Progenitor cell of endocrine pancreas (in vitro differentiated cells): ENCODE measurements at regions not wholly inside any gene's neighbourhood (a gene's known extent, or its start where the extent isn't known, plus 50 kb on each side); places are given as distances from the start of the nearest gene placed in this dataset.

Experiments
- DNase-seq: peaks from one replicate; pipeline ENCODE4 v3.0.0; 2021; ENCODE audit warnings: low spot score; ENCODE audit not compliant: unreplicated experiment
- H3K27ac Mint-ChIP-seq: 2 replicates; pipeline ENCODE4 v1.8.0; 2021; ENCODE audit warnings: mild to moderate bottlenecking, moderate library complexity, mixed read lengths
- H3K27me3 Mint-ChIP-seq: 2 replicates; pipeline ENCODE4 v1.8.0; 2021; ENCODE audit warnings: mixed read lengths
- H3K36me3 Mint-ChIP-seq: 2 replicates; pipeline ENCODE4 v1.8.0; 2022; ENCODE audit warnings: mixed read lengths; ENCODE audit not compliant: insufficient read depth
- H3K4me1 Mint-ChIP-seq: 2 replicates; pipeline ENCODE4 v1.8.0; 2021; ENCODE audit warnings: low read depth, mixed read lengths
- H3K4me3 Mint-ChIP-seq: 2 replicates; pipeline ENCODE4 v1.8.0; 2021; ENCODE audit warnings: low read depth, mild to moderate bottlenecking, moderate library complexity, mixed read lengths
- H3K9me3 Mint-ChIP-seq: 2 replicates; pipeline ENCODE4 v1.8.0; 2021; ENCODE audit warnings: low read depth, mixed read lengths
- TF ChIP-seq, protein P1 (sequence below): fragments of 200-600 bp; sonication (generic); IDR thresholded peaks from one replicate; pipeline ENCODE4 v1.5.0; 2021; ENCODE audit warnings: antibody characterized with exemption, mild to moderate bottlenecking; ENCODE audit not compliant: unreplicated experiment

DNA sequence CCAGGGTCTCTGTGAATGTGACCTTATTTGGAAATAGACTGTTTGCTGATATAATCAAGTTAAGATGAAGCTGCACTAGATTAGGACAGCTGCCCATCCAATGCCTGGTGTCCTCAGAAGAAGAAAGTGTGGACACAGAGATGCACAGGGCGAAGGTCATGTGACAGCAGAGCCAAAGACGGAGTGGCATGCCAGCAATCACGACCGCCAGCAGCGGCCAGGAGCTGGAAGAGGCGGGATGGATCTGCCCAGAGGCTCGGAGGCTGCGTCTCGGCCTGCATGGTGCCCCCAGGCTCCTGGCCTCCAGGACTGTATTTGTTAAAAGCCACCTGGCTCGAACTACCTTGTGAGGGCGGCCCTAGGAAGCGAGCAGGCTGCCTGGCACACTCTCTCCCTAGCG is 76.5 kb downstream of the RFLNA start:
- Mint-ChIP-seq H3K4me1 (no peaks in the 10 kb centered on the region), H3K27ac (peak overlapping the region; percentile 33), H3K36me3 (peaks cover 3% of the 10 kb centered on the region), H3K4me3 (no peak overlapping the region), H3K9me3 (no peaks in the 10 kb centered on the region), H3K27me3 (no peaks in the 10 kb centered on the region)
- no peak for DNase-seq
- TF ChIP-seq, protein P1, sequence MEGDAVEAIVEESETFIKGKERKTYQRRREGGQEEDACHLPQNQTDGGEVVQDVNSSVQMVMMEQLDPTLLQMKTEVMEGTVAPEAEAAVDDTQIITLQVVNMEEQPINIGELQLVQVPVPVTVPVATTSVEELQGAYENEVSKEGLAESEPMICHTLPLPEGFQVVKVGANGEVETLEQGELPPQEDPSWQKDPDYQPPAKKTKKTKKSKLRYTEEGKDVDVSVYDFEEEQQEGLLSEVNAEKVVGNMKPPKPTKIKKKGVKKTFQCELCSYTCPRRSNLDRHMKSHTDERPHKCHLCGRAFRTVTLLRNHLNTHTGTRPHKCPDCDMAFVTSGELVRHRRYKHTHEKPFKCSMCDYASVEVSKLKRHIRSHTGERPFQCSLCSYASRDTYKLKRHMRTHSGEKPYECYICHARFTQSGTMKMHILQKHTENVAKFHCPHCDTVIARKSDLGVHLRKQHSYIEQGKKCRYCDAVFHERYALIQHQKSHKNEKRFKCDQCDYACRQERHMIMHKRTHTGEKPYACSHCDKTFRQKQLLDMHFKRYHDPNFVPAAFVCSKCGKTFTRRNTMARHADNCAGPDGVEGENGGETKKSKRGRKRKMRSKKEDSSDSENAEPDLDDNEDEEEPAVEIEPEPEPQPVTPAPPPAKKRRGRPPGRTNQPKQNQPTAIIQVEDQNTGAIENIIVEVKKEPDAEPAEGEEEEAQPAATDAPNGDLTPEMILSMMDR = no peak

DNA sequence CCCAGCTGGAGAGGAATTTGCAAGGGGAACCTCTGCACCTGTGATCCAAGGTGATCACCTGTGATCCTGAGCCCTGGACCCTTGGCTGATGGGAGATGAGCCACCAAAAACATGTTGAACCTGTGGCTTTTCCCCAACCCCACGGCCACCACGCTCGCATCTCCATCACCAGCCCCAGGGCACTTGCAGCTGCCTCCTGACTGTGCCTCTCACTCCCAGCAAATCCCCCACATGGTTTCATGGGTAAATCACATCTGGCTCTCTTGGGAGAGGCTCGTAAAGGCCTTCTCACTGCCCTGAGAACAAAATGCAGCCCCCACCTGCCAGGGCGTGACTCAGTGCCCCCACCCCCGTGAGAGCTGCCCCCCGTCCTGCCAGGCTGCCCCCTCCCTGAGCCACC is 76.0 kb downstream of the RFLNA start:
- H3K9me3 Mint-ChIP-seq = no peaks in the 10 kb centered on the region
- TF ChIP-seq, protein P1 = no peak
- H3K27ac Mint-ChIP-seq = no peak overlapping the region
- H3K4me3 Mint-ChIP-seq = no peak overlapping the region
- DNase-seq = no peak
- no peaks in the 10 kb centered on the region for H3K4me1 Mint-ChIP-seq
- H3K36me3 Mint-ChIP-seq = peaks cover 3% of the 10 kb centered on the region
- H3K27me3 Mint-ChIP-seq = no peaks in the 10 kb centered on the region

DNA sequence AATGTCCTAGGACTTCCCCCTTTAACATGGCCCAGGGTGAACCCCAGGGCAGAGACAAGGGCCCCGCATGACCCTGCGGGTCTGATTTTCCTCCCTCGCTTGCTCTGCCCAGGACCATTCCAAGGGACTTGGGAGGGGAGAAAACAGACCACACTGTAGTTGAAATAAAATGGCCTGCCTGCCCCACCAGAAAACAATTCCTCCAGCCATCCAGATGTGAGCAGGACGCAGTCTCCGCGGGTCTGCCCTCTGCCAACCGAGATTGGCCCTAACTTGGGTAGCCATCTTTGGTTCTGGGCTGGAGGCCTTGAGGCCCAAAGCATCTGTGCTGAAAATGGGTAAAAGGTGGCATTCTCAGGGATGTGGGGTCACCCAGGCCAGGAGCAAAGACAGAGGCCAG is 75.5 kb downstream of the RFLNA start:
- Mint-ChIP-seq H3K4me3 (no peak overlapping the region), H3K27me3 (no peaks in the 10 kb centered on the region), H3K27ac (no peak overlapping the region), H3K4me1 (no peaks in the 10 kb centered on the region), H3K36me3 (peaks cover 3% of the 10 kb centered on the region), H3K9me3 (no peaks in the 10 kb centered on the region)
- DNase-seq = no peak
- TF ChIP-seq, protein P1 = no peak

DNA sequence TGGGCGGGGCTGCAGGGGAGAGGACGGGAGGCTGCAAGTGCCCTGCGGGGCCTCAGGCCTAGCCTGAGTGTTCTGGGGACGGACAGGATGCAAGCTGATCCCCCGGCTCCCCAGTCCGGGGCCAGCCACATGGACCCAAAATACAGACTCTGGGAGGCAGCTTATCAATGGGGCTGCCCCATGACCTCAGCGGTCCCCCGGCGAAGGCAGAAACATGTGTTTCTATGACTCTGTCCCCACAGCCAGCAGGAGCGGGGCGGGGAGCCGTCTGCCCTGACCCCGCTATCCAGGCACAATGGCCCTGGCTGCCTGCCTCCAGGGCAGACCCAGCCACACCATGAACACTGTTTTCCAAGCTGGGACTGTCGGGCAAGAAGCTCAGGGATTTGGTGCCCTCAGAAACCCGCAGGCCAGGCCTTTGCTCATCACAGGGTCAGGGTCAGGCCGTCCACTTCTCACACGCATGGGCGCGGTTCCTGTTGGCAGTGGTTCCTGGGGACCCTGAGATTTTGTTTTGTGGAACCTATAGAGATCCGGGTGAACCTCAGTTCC is 75.0 kb downstream of the RFLNA start:
- TF ChIP-seq, protein P1 = no peak
- Mint-ChIP-seq H3K9me3 (no peaks in the 10 kb centered on the region), H3K4me3 (no peak overlapping the region), H3K4me1 (no peaks in the 10 kb centered on the region), H3K36me3 (peaks cover 3% of the 10 kb centered on the region), H3K27me3 (no peaks in the 10 kb centered on the region), H3K27ac (no peak overlapping the region)
- no peak for DNase-seq

DNA sequence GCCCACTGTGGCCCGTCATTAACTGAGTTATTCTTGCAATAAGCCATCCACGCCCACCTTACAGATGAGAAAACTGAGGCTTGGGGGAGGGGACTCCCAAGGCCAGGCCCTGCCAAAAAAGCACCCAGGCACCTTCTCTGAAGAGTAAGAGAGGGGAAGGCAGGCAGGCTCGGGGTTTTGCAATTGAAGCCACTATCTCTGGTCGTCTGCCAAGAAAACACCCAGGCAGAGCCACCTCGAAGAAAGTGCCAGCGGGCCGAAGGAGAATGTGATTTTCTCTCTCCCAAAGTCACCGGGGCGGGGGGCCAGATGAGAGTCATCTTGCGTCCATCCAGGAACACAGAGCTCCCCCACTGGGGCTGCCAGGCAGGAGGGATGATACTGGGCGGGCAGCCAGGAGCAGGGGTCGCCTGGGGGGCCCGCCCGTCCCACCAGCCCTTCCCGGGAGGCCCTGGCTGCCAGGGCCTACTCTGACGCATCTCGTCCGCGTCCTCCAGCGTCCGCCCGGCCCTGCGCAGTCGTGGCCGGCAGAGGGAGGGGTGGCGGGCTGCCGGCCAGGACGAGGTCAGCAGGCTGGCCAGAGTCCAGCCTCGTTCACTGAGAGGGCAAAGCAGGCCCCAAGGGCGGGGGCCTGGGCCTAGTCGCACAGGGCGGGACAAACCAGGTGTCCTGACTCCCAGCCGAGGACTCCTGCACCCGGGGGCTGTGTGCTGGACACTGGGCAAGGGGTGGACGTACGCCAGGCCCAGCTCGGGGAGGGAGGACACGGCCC is 74.3 kb downstream of the RFLNA start:
- H3K9me3 Mint-ChIP-seq = no peaks in the 10 kb centered on the region
- H3K4me3 Mint-ChIP-seq = no peak overlapping the region
- no peaks in the 10 kb centered on the region for H3K27me3 Mint-ChIP-seq
- DNase-seq = no peak
- TF ChIP-seq, protein P1 = no peak
- peaks cover 3% of the 10 kb centered on the region for H3K36me3 Mint-ChIP-seq
- H3K4me1 Mint-ChIP-seq = no peaks in the 10 kb centered on the region
- no peak overlapping the region for H3K27ac Mint-ChIP-seq
